ENCODE measurements at regions not wholly inside any gene's neighbourhood (a gene's known extent, or its start where the extent isn't known, plus 50 kb on each side); places are given as distances from the start of the nearest gene placed in this dataset.
A peak's percentile ranks its signal among the peaks of the same experiment; 100 is the strongest.

GRCh38 chr6:164167873-164168405 lies 753.4 kb downstream of the QKI start:
- 60% methylated on average over 1 of the region's 8 CpGs for WGBS (ENCODE audit: insufficient coverage, low lambda C conversion rate)
- Histone ChIP-seq H3K36me3 (ENCODE audit: control insufficient read depth, insufficient read depth, low read length) (no peaks in the 10 kb centered on the region), H3K4me1 (ENCODE audit: control insufficient read depth, insufficient read depth, low read length) (no peaks in the 10 kb centered on the region), H3K4me3 (ENCODE audit: low read length) (no peak overlapping the region), H3K27ac (ENCODE audit: low read length) (no peak overlapping the region), H3K9me3 (ENCODE audit: control insufficient read depth, low read depth, low read length) (no peaks in the 10 kb centered on the region), H3K27me3 (ENCODE audit: control insufficient read depth, insufficient read depth, low read length) (no peaks in the 10 kb centered on the region)
- no peak for DNase-seq

- Histone ChIP-seq H3K27ac (ENCODE audit: low read length) (no peak overlapping the region), H3K9me3 (ENCODE audit: control insufficient read depth, low read depth, low read length) (no peaks in the 10 kb centered on the region), H3K4me3 (ENCODE audit: low read length) (no peak overlapping the region), H3K27me3 (ENCODE audit: control insufficient read depth, insufficient read depth, low read length) (no peaks in the 10 kb centered on the region), H3K36me3 (ENCODE audit: control insufficient read depth, insufficient read depth, low read length) (no peaks in the 10 kb centered on the region), H3K4me1 (ENCODE audit: control insufficient read depth, insufficient read depth, low read length) (no peaks in the 10 kb centered on the region)
- no peak for DNase-seq
- WGBS (ENCODE audit: insufficient coverage, low lambda C conversion rate), result no CpG with 5 or more reads among the region's 5 CpGs
These were observed 752.5 kb downstream of the QKI start for GRCh38 chr6:164166996-164167395.

- Histone ChIP-seq H3K36me3 (ENCODE audit: control insufficient read depth, insufficient read depth, low read length) (no peaks in the 10 kb centered on the region), H3K27me3 (ENCODE audit: control insufficient read depth, insufficient read depth, low read length) (no peaks in the 10 kb centered on the region), H3K4me3 (ENCODE audit: low read length) (no peak overlapping the region), H3K9me3 (ENCODE audit: control insufficient read depth, low read depth, low read length) (no peaks in the 10 kb centered on the region), H3K27ac (ENCODE audit: low read length) (no peak overlapping the region), H3K4me1 (ENCODE audit: control insufficient read depth, insufficient read depth, low read length) (no peaks in the 10 kb centered on the region)
- no peak for DNase-seq
- WGBS (ENCODE audit: insufficient coverage, low lambda C conversion rate), result no CpG with 5 or more reads among the region's 7 CpGs
These were observed 752.0 kb downstream of the QKI start for GRCh38 chr6:164166515-164166914.

GRCh38 chr6:164164876-164165275 lies 750.4 kb downstream of the QKI start:
- Histone ChIP-seq H3K4me1 (ENCODE audit: control insufficient read depth, insufficient read depth, low read length) (no peaks in the 10 kb centered on the region), H3K9me3 (ENCODE audit: control insufficient read depth, low read depth, low read length) (no peaks in the 10 kb centered on the region), H3K27me3 (ENCODE audit: control insufficient read depth, insufficient read depth, low read length) (no peaks in the 10 kb centered on the region), H3K27ac (ENCODE audit: low read length) (no peak overlapping the region), H3K4me3 (ENCODE audit: low read length) (no peak overlapping the region), H3K36me3 (ENCODE audit: control insufficient read depth, insufficient read depth, low read length) (no peaks in the 10 kb centered on the region)
- WGBS (ENCODE audit: insufficient coverage, low lambda C conversion rate), result 80% methylated on average over 1 of the region's 3 CpGs
- DNase-seq, result no peak

- DNase-seq, result no peak
- Histone ChIP-seq H3K36me3 (ENCODE audit: control insufficient read depth, insufficient read depth, low read length) (no peaks in the 10 kb centered on the region), H3K4me3 (ENCODE audit: low read length) (no peak overlapping the region), H3K9me3 (ENCODE audit: control insufficient read depth, low read depth, low read length) (no peaks in the 10 kb centered on the region), H3K4me1 (ENCODE audit: control insufficient read depth, insufficient read depth, low read length) (no peaks in the 10 kb centered on the region), H3K27ac (ENCODE audit: low read length) (no peak overlapping the region), H3K27me3 (ENCODE audit: control insufficient read depth, insufficient read depth, low read length) (no peaks in the 10 kb centered on the region)
- WGBS (ENCODE audit: insufficient coverage, low lambda C conversion rate), result no CpG with 5 or more reads among the region's 3 CpGs
These were observed 748.7 kb downstream of the QKI start for GRCh38 chr6:164163239-164163638.

GRCh38 chr6:164159061-164159460 lies 744.5 kb downstream of the QKI start:
- WGBS (ENCODE audit: insufficient coverage, low lambda C conversion rate), result no CpG with 5 or more reads among the region's 3 CpGs

GRCh38 chr6:164154588-164154987 lies 740.1 kb downstream of the QKI start:
- DNase-seq, result no peak
- Histone ChIP-seq H3K36me3 (ENCODE audit: control insufficient read depth, insufficient read depth, low read length) (no peaks in the 10 kb centered on the region), H3K27me3 (ENCODE audit: control insufficient read depth, insufficient read depth, low read length) (no peaks in the 10 kb centered on the region), H3K27ac (ENCODE audit: low read length) (no peak overlapping the region), H3K4me3 (ENCODE audit: low read length) (no peak overlapping the region), H3K4me1 (ENCODE audit: control insufficient read depth, insufficient read depth, low read length) (no peaks in the 10 kb centered on the region), H3K9me3 (ENCODE audit: control insufficient read depth, low read depth, low read length) (peaks cover 4% of the 10 kb centered on the region)
- WGBS (ENCODE audit: insufficient coverage, low lambda C conversion rate), result 100% methylated on average over 1 of the region's 1 CpG

More at GRCh38 chr6:164159061-164159460, 744.5 kb downstream of the QKI start:
- no peaks in the 10 kb centered on the region for H3K27me3 ChIP-seq (ENCODE audit: control insufficient read depth, insufficient read depth, low read length)
- H3K9me3 ChIP-seq (ENCODE audit: control insufficient read depth, low read depth, low read length), result peaks cover 4% of the 10 kb centered on the region
- DNase-seq, result no peak
- no peaks in the 10 kb centered on the region for H3K4me1 ChIP-seq (ENCODE audit: control insufficient read depth, insufficient read depth, low read length)
- no peak overlapping the region for H3K4me3 ChIP-seq (ENCODE audit: low read length)
- no peak overlapping the region for H3K27ac ChIP-seq (ENCODE audit: low read length)
- H3K36me3 ChIP-seq (ENCODE audit: control insufficient read depth, insufficient read depth, low read length), result no peaks in the 10 kb centered on the region

- WGBS (ENCODE audit: insufficient coverage, low lambda C conversion rate), result no CpG with 5 or more reads among the region's 3 CpGs
- DNase-seq, result no peak
- Histone ChIP-seq H3K4me3 (ENCODE audit: low read length) (no peak overlapping the region), H3K4me1 (ENCODE audit: control insufficient read depth, insufficient read depth, low read length) (no peaks in the 10 kb centered on the region), H3K9me3 (ENCODE audit: control insufficient read depth, low read depth, low read length) (peaks cover 4% of the 10 kb centered on the region), H3K36me3 (ENCODE audit: control insufficient read depth, insufficient read depth, low read length) (no peaks in the 10 kb centered on the region), H3K27me3 (ENCODE audit: control insufficient read depth, insufficient read depth, low read length) (no peaks in the 10 kb centered on the region), H3K27ac (ENCODE audit: low read length) (no peak overlapping the region)
These were observed 738.1 kb downstream of the QKI start for GRCh38 chr6:164152611-164153010.

- H3K27ac ChIP-seq (ENCODE audit: low read length), result no peak overlapping the region
- 79% methylated on average over 5 of the region's 19 CpGs for WGBS (ENCODE audit: insufficient coverage, low lambda C conversion rate)
- no peak overlapping the region for H3K4me3 ChIP-seq (ENCODE audit: low read length)
These were observed 736.9 kb downstream of the QKI start for GRCh38 chr6:164151161-164152120.

GRCh38 chr6:164150232-164150631 lies 735.7 kb downstream of the QKI start:
- WGBS (ENCODE audit: insufficient coverage, low lambda C conversion rate), result no CpG with 5 or more reads among the region's 8 CpGs
- H3K27ac ChIP-seq (ENCODE audit: low read length), result no peak overlapping the region
- DNase-seq, result no peak
- H3K4me1 ChIP-seq (ENCODE audit: control insufficient read depth, insufficient read depth, low read length), result no peaks in the 10 kb centered on the region
- no peak overlapping the region for H3K4me3 ChIP-seq (ENCODE audit: low read length)
- H3K27me3 ChIP-seq (ENCODE audit: control insufficient read depth, insufficient read depth, low read length), result no peaks in the 10 kb centered on the region
- H3K36me3 ChIP-seq (ENCODE audit: control insufficient read depth, insufficient read depth, low read length), result no peaks in the 10 kb centered on the region
- H3K9me3 ChIP-seq (ENCODE audit: control insufficient read depth, low read depth, low read length), result peaks cover 4% of the 10 kb centered on the region

More at GRCh38 chr6:164151161-164152120, 736.9 kb downstream of the QKI start:
- H3K36me3 ChIP-seq (ENCODE audit: control insufficient read depth, insufficient read depth, low read length), result no peaks in the 10 kb centered on the region
- H3K27me3 ChIP-seq (ENCODE audit: control insufficient read depth, insufficient read depth, low read length), result no peaks in the 10 kb centered on the region
- H3K9me3 ChIP-seq (ENCODE audit: control insufficient read depth, low read depth, low read length), result peaks cover 4% of the 10 kb centered on the region
- peak in 1 of 2 donors; percentile 10 for DNase-seq
- H3K4me1 ChIP-seq (ENCODE audit: control insufficient read depth, insufficient read depth, low read length), result no peaks in the 10 kb centered on the region
